ENCODE measurements at regions not wholly inside any gene's neighbourhood (a gene's known extent, or its start where the extent isn't known, plus 50 kb on each side); places are given as distances from the start of the nearest gene placed in this dataset.

DNA sequence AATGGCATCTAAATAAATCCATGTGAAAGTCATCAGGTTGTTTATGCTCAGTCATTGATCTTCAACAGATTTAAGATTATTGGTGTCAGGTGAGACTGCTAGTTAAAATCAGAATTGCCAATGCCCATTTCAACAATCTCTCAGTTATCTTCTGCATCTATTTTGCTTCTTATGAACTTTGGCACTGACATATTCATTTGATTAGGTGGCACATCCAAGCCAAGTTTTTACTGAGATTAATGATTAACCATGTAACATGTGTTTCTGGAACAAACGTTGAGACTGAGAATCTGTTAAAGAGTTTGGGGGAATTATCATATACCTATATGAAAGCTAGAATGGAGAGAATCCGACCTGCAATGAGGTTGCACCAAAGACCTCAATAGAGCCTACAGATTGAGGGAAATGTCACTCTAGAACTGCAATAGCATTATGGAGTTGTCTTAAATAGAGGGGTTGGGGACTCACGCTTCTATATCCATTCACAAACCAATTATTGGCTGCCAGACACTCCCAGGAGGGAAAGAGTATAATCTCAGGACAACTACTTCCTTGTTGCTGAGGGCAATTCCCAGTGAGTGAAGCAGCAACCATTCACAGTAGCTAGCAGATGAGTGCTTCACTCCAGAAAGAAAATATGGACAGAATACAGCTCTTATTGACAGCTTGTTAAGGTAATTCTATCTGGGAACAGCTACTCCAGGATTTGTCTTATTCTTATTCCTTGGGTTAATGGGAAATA is 891.3 kb downstream of the SQOR start:
- H3K9me3 Mint-ChIP-seq, result no peaks in the 10 kb centered on the region
- H3K4me1 ChIP-seq (ENCODE audit: control insufficient read depth, insufficient read depth, low read length), result no peaks in the 10 kb centered on the region
- H3K9ac ChIP-seq (ENCODE audit: extremely low read depth, low read length, poor library complexity, severe bottlenecking), result no peak overlapping the region
- H3K36me3 Mint-ChIP-seq (ENCODE audit: low read depth), result no peaks in the 10 kb centered on the region
- no peaks in the 10 kb centered on the region for H3K27me3 Mint-ChIP-seq (ENCODE audit: insufficient read depth)
- WGBS, 2 experiments (ENCODE audit: insufficient coverage in 1 of 2, insufficient read length in 1 of 2), result 84 to 87% methylated on average over 2 to 3 of the region's 3 CpGs
- H3K27ac ChIP-seq (ENCODE audit: low read depth, low read length), result no peak overlapping the region
- no peak overlapping the region for H3K4me3 Mint-ChIP-seq
- no peaks in the 10 kb centered on the region for H3K27me3 ChIP-seq (ENCODE audit: control insufficient read depth, insufficient read depth, low read length, poor library complexity, severe bottlenecking)
- no peak for DNase-seq
- H3K27ac Mint-ChIP-seq, result no peak overlapping the region
- no peak for TF ChIP-seq CTCF (conservative IDR thresholded peaks at IDR 0.05)
- no peaks in the 10 kb centered on the region for H3K4me1 Mint-ChIP-seq
- H3K9me3 ChIP-seq (ENCODE audit: control insufficient read depth, low read length), result no peaks in the 10 kb centered on the region
- H3K36me3 ChIP-seq (ENCODE audit: control insufficient read depth, insufficient read depth, low read length), result no peaks in the 10 kb centered on the region
- no peak overlapping the region for H3K4me3 ChIP-seq (ENCODE audit: low read length)

DNA sequence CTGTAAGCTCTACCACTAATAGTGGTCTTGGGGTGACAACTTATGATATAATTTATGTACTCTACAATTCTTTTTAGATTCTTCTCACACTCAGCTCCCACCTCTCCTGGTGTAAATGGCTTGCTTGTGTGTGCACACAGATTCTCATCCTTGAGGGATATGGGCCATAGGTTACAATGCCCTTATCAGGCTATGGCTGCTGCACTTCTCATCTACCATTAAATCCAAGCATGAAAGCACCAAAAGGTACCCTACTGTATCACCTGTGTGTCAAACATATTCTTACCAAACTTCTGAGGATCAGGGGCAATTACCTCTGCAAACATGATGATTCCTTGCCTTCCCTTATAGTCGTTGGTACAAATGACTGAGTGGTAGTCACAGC is 891.9 kb downstream of the SQOR start:
- Histone ChIP-seq H3K36me3 (ENCODE audit: control insufficient read depth, insufficient read depth, low read length) (no peaks in the 10 kb centered on the region), H3K4me1 (ENCODE audit: control insufficient read depth, insufficient read depth, low read length) (no peaks in the 10 kb centered on the region), H3K27me3 (ENCODE audit: control insufficient read depth, insufficient read depth, low read length, poor library complexity, severe bottlenecking) (no peaks in the 10 kb centered on the region), H3K4me3 (ENCODE audit: low read length) (no peak overlapping the region), H3K9ac (ENCODE audit: extremely low read depth, low read length, poor library complexity, severe bottlenecking) (no peak overlapping the region), H3K9me3 (ENCODE audit: control insufficient read depth, low read length) (no peaks in the 10 kb centered on the region), H3K27ac (ENCODE audit: low read depth, low read length) (no peak overlapping the region)
- H3K4me1 Mint-ChIP-seq, result no peaks in the 10 kb centered on the region
- no peak overlapping the region for H3K27ac Mint-ChIP-seq
- no peak for DNase-seq
- TF ChIP-seq CTCF (conservative IDR thresholded peaks at IDR 0.05), result no peak
- 83 to 100% methylated on average over 1 of the region's 1 CpG for WGBS, 2 experiments (ENCODE audit: insufficient coverage in 1 of 2, insufficient read length in 1 of 2)
- no peaks in the 10 kb centered on the region for H3K27me3 Mint-ChIP-seq (ENCODE audit: insufficient read depth)
- H3K9me3 Mint-ChIP-seq, result no peaks in the 10 kb centered on the region
- H3K36me3 Mint-ChIP-seq (ENCODE audit: low read depth), result no peaks in the 10 kb centered on the region
- no peak overlapping the region for H3K4me3 Mint-ChIP-seq

DNA sequence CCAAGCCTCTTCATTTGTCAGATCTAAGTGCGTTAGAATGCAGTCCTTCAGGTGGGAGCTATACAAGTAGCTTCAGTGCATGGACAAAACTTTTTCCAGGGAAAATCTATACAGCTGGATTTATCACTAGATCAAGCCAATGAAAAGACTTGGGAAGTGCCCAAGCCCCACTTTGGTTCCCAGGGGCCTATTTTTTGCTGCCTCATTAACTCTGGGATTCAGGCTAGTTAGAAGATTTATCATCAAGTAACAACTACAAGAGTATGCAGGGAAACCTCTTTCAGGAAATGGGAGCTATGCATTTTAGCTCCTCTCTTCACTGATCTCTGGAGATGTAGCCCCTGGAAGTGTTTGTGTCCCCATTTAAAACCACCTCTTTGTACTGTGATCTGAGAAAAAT is 908.8 kb downstream of the SQOR start:
- Histone ChIP-seq H3K27me3 (ENCODE audit: control insufficient read depth, insufficient read depth, low read length, poor library complexity, severe bottlenecking) (no peaks in the 10 kb centered on the region), H3K27ac (ENCODE audit: low read depth, low read length) (no peak overlapping the region), H3K9ac (ENCODE audit: extremely low read depth, low read length, poor library complexity, severe bottlenecking) (no peak overlapping the region), H3K36me3 (ENCODE audit: control insufficient read depth, insufficient read depth, low read length) (no peaks in the 10 kb centered on the region), H3K9me3 (ENCODE audit: control insufficient read depth, low read length) (no peaks in the 10 kb centered on the region), H3K4me3 (ENCODE audit: low read length) (no peak overlapping the region), H3K4me1 (ENCODE audit: control insufficient read depth, insufficient read depth, low read length) (no peaks in the 10 kb centered on the region)
- 92 to 95% methylated on average over 1 of the region's 1 CpG for WGBS, 2 experiments (ENCODE audit: insufficient coverage in 1 of 2, insufficient read length in 1 of 2)
- H3K9me3 Mint-ChIP-seq, result peaks cover 25% of the 10 kb centered on the region
- no peak overlapping the region for H3K27ac Mint-ChIP-seq
- H3K4me3 Mint-ChIP-seq, result no peak overlapping the region
- H3K4me1 Mint-ChIP-seq, result no peaks in the 10 kb centered on the region
- TF ChIP-seq CTCF (conservative IDR thresholded peaks at IDR 0.05), result no peak
- no peaks in the 10 kb centered on the region for H3K27me3 Mint-ChIP-seq (ENCODE audit: insufficient read depth)
- no peak for DNase-seq
- no peaks in the 10 kb centered on the region for H3K36me3 Mint-ChIP-seq (ENCODE audit: low read depth)
